WTC11 (cell line): ENCODE measurements at regions not wholly inside any gene's neighbourhood (a gene's known extent, or its start where the extent isn't known, plus 50 kb on each side); places are given as distances from the start of the nearest gene placed in this dataset.

Experiments used
- CTCF ChIP-seq: fragments of 200-600 bp; IDR thresholded peaks from 2 replicates; pipeline ENCODE4 v1.8.0; 2022; ENCODE audit warnings: antibody characterized with exemption
- JAZF1 ChIP-seq: fragments of 250-450 bp; sonication (Bioruptor Pico); IDR thresholded peaks from 2 replicates; pipeline ENCODE4 v1.9.0; 2021; ENCODE audit warnings: moderate library complexity, mild to moderate bottlenecking, inconsistent platforms
- MAX ChIP-seq: sonication (generic); formaldehyde crosslinking; IDR thresholded peaks from 2 replicates; pipeline ENCODE4 v1.8.0; 2022; ENCODE audit warnings: mild to moderate bottlenecking, missing genetic modification reagents
- SMAD4 ChIP-seq: sonication (generic); formaldehyde crosslinking; IDR thresholded peaks from 2 replicates; pipeline ENCODE4 v1.8.0; 2022; ENCODE audit warnings: mild to moderate bottlenecking, missing genetic modification reagents
- SOX15 ChIP-seq: fragments of 250-450 bp; sonication (Bioruptor Pico); IDR thresholded peaks from 2 replicates; pipeline ENCODE4 v1.9.0; 2021; ENCODE audit warnings: mild to moderate bottlenecking
- SP1 ChIP-seq: sonication (generic); formaldehyde crosslinking; conservative IDR thresholded peaks from 2 replicates; pipeline ENCODE4 v1.8.1; 2022; ENCODE audit warnings: missing genetic modification reagents
- ZNF121 ChIP-seq: sonication (generic); formaldehyde crosslinking; IDR thresholded peaks from 2 replicates; pipeline ENCODE4 v1.8.0; 2023; ENCODE audit warnings: missing genetic modification reagents
- ZNF532 ChIP-seq: fragments of 250-450 bp; sonication (Bioruptor Pico); IDR thresholded peaks from 2 replicates; pipeline ENCODE4 v1.9.0; 2021; ENCODE audit warnings: mild to moderate bottlenecking, borderline replicate concordance
- TF ChIP-seq, protein P1 (sequence below): sonication (generic); formaldehyde crosslinking; IDR thresholded peaks from 2 replicates; pipeline ENCODE4 v1.8.0; 2023; ENCODE audit warnings: missing genetic modification reagents, mild to moderate bottlenecking, borderline replicate concordance
- TF ChIP-seq, protein P2 (sequence below): sonication (generic); formaldehyde crosslinking; IDR thresholded peaks from 2 replicates; pipeline ENCODE4 v1.8.1; 2023; ENCODE audit warnings: mild to moderate bottlenecking, missing genetic modification reagents, moderate library complexity
- TF ChIP-seq, protein P3 (sequence below): sonication (generic); formaldehyde crosslinking; IDR thresholded peaks from 2 replicates; pipeline ENCODE4 v1.8.1; 2023; ENCODE audit warnings: mild to moderate bottlenecking, missing genetic modification reagents

DNA sequence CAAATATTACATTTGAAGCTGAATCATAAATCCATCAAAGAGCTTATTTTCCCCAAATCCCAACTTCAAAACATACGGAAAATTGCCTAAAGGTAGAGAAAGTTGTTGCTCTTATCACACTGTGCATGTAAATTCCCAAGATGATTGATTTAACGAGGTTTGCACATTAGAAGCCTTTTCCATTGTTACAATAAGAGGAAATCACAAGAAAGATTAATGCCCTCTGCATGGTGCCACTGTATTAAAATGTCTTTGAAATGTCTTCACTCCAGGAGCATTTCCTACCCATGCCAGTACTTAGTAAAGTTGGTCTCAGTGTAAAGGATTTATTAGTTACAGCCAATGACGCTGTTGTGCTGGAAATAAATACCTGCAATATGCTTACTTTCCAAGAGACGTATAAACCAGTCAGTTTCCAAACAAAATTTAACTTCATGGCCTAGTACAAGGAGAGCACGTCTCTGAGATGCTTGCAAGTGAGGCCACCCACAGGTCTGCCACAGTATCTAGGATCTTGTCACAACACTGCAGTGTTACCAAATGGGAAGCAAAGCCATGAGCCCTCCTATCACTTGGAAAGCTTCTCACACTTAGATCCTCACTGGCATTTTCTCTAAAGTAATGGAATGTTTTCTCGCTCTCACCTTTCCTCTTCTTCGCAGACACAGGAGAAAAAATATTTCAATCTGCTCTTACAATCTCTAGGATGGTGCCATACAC is 112.4 kb downstream of the CETN3 start:
- TF ChIP-seq, protein P1, sequence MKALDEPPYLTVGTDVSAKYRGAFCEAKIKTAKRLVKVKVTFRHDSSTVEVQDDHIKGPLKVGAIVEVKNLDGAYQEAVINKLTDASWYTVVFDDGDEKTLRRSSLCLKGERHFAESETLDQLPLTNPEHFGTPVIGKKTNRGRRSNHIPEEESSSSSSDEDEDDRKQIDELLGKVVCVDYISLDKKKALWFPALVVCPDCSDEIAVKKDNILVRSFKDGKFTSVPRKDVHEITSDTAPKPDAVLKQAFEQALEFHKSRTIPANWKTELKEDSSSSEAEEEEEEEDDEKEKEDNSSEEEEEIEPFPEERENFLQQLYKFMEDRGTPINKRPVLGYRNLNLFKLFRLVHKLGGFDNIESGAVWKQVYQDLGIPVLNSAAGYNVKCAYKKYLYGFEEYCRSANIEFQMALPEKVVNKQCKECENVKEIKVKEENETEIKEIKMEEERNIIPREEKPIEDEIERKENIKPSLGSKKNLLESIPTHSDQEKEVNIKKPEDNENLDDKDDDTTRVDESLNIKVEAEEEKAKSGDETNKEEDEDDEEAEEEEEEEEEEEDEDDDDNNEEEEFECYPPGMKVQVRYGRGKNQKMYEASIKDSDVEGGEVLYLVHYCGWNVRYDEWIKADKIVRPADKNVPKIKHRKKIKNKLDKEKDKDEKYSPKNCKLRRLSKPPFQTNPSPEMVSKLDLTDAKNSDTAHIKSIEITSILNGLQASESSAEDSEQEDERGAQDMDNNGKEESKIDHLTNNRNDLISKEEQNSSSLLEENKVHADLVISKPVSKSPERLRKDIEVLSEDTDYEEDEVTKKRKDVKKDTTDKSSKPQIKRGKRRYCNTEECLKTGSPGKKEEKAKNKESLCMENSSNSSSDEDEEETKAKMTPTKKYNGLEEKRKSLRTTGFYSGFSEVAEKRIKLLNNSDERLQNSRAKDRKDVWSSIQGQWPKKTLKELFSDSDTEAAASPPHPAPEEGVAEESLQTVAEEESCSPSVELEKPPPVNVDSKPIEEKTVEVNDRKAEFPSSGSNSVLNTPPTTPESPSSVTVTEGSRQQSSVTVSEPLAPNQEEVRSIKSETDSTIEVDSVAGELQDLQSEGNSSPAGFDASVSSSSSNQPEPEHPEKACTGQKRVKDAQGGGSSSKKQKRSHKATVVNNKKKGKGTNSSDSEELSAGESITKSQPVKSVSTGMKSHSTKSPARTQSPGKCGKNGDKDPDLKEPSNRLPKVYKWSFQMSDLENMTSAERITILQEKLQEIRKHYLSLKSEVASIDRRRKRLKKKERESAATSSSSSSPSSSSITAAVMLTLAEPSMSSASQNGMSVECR (CRISPR knock-in tag) = no peak
- no peak for TF ChIP-seq CTCF
- TF ChIP-seq MAX (CRISPR knock-in tag) = no peak
- TF ChIP-seq ZNF532 (CRISPR knock-in tag) = no peak
- TF ChIP-seq, protein P2, sequence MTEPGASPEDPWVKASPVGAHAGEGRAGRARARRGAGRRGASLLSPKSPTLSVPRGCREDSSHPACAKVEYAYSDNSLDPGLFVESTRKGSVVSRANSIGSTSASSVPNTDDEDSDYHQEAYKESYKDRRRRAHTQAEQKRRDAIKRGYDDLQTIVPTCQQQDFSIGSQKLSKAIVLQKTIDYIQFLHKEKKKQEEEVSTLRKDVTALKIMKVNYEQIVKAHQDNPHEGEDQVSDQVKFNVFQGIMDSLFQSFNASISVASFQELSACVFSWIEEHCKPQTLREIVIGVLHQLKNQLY (CRISPR knock-in tag) = no peak
- TF ChIP-seq ZNF121 (CRISPR knock-in tag) = no peak
- no peak for TF ChIP-seq SP1 (CRISPR knock-in tag)
- no peak for TF ChIP-seq SMAD4 (CRISPR knock-in tag)
- no peak for TF ChIP-seq JAZF1
- no peak for TF ChIP-seq SOX15 (CRISPR knock-in tag)
- TF ChIP-seq, protein P3, sequence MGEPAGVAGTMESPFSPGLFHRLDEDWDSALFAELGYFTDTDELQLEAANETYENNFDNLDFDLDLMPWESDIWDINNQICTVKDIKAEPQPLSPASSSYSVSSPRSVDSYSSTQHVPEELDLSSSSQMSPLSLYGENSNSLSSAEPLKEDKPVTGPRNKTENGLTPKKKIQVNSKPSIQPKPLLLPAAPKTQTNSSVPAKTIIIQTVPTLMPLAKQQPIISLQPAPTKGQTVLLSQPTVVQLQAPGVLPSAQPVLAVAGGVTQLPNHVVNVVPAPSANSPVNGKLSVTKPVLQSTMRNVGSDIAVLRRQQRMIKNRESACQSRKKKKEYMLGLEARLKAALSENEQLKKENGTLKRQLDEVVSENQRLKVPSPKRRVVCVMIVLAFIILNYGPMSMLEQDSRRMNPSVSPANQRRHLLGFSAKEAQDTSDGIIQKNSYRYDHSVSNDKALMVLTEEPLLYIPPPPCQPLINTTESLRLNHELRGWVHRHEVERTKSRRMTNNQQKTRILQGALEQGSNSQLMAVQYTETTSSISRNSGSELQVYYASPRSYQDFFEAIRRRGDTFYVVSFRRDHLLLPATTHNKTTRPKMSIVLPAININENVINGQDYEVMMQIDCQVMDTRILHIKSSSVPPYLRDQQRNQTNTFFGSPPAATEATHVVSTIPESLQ (CRISPR knock-in tag) = no peak
